ENCODE measurements at regions not wholly inside any gene's neighbourhood (a gene's known extent, or its start where the extent isn't known, plus 50 kb on each side); places are given as distances from the start of the nearest gene placed in this dataset.

GRCh38 chr20:55031971-55032370 is 556.6 kb downstream of the DOK5 start:
- TF ChIP-seq CTCF (IDR thresholded peaks at IDR 0.05), result no peak
- Mint-ChIP-seq H3K27ac (no peak overlapping the region), H3K4me1 (no peaks in the 10 kb centered on the region), H3K27me3 (no peaks in the 10 kb centered on the region), H3K9me3 (peaks cover 2% of the 10 kb centered on the region), H3K4me3 (no peak overlapping the region), H3K36me3 (ENCODE audit: low read depth) (no peaks in the 10 kb centered on the region)
- CTCF ChIA-PET, result no interaction called here
- ATAC-seq (ENCODE audit: low read depth), result no peak
- POLR2A ChIA-PET, result no interaction called here
- no peak for DNase-seq
- intact Hi-C loops (cut with micrococcal nuclease), result no loop called here

GRCh38 chr20:55014766-55015165 is 539.4 kb downstream of the DOK5 start:
- H3K4me3 Mint-ChIP-seq, result no peak overlapping the region
- H3K27me3 Mint-ChIP-seq, result no peaks in the 10 kb centered on the region
- H3K27ac Mint-ChIP-seq, result no peak overlapping the region
- H3K9me3 Mint-ChIP-seq, result peaks cover 2% of the 10 kb centered on the region
- H3K4me1 Mint-ChIP-seq, result no peaks in the 10 kb centered on the region
- ChIA-PET CTCF (no interaction called here), POLR2A (no interaction called here)
- intact Hi-C loops (cut with micrococcal nuclease), result no loop called here
- H3K36me3 Mint-ChIP-seq (ENCODE audit: low read depth), result no peaks in the 10 kb centered on the region
- ATAC-seq (ENCODE audit: low read depth) (no peak), DNase-seq (no peak)
- no peak for TF ChIP-seq CTCF (IDR thresholded peaks at IDR 0.05)

- H3K27me3 Mint-ChIP-seq, result no peaks in the 10 kb centered on the region
- TF ChIP-seq CTCF (IDR thresholded peaks at IDR 0.05), result no peak
- DNase-seq (no peak), ATAC-seq (ENCODE audit: low read depth) (no peak)
- intact Hi-C loops (cut with micrococcal nuclease), result no loop called here
- H3K27ac Mint-ChIP-seq, result no peak overlapping the region
- ChIA-PET CTCF (no interaction called here), POLR2A (no interaction called here)
- H3K4me1 Mint-ChIP-seq, result no peaks in the 10 kb centered on the region
- H3K36me3 Mint-ChIP-seq (ENCODE audit: low read depth), result no peaks in the 10 kb centered on the region
- no peak overlapping the region for H3K4me3 Mint-ChIP-seq
- H3K9me3 Mint-ChIP-seq, result no peaks in the 10 kb centered on the region
Measured at GRCh38 chr20:55010761-55011160, 535.4 kb downstream of the DOK5 start.

- no peak overlapping the region for H3K27ac Mint-ChIP-seq
- ATAC-seq (ENCODE audit: low read depth), result no peak
- H3K4me3 Mint-ChIP-seq, result no peak overlapping the region
- intact Hi-C loops (cut with micrococcal nuclease), result no loop called here
- H3K27me3 Mint-ChIP-seq, result no peaks in the 10 kb centered on the region
- H3K36me3 Mint-ChIP-seq (ENCODE audit: low read depth), result no peaks in the 10 kb centered on the region
- POLR2A ChIA-PET, result no interaction called here
- CTCF ChIA-PET, result no interaction called here
- H3K9me3 Mint-ChIP-seq, result no peaks in the 10 kb centered on the region
- no peak for TF ChIP-seq CTCF (IDR thresholded peaks at IDR 0.05)
- H3K4me1 Mint-ChIP-seq, result no peaks in the 10 kb centered on the region
- DNase-seq, result no peak
Measured at GRCh38 chr20:55009066-55009465, 533.7 kb downstream of the DOK5 start.

- intact Hi-C loops (cut with micrococcal nuclease), result no loop called here
- H3K27ac Mint-ChIP-seq, result no peak overlapping the region
- POLR2A ChIA-PET, result no interaction called here
- H3K4me3 Mint-ChIP-seq, result no peak overlapping the region
- ATAC-seq (ENCODE audit: low read depth) (no peak), DNase-seq (no peak)
- H3K4me1 Mint-ChIP-seq, result no peaks in the 10 kb centered on the region
- no peaks in the 10 kb centered on the region for H3K9me3 Mint-ChIP-seq
- no peak for TF ChIP-seq CTCF (IDR thresholded peaks at IDR 0.05)
- no peaks in the 10 kb centered on the region for H3K36me3 Mint-ChIP-seq (ENCODE audit: low read depth)
- no peaks in the 10 kb centered on the region for H3K27me3 Mint-ChIP-seq
- CTCF ChIA-PET, result no interaction called here
Measured at GRCh38 chr20:55004044-55004443, 528.7 kb downstream of the DOK5 start.

All from activated B cell treated with CpG ODN at 0.5 μM for 24 hours (primary cell).